ENCODE measurements at regions not wholly inside any gene's neighbourhood (a gene's known extent, or its start where the extent isn't known, plus 50 kb on each side); places are given as distances from the start of the nearest gene placed in this dataset.

- DNase-seq, result no peak
- 60% methylated on average over 2 of the region's 2 CpGs for WGBS (ENCODE audit: insufficient coverage, low coverage, low lambda C conversion rate, missing lambda C conversion rate)
- Histone ChIP-seq H3K36me3 (no peaks in the 10 kb centered on the region), H3K27me3 (no peaks in the 10 kb centered on the region), H3K4me3 (no peak overlapping the region), H3K9me3 (no peaks in the 10 kb centered on the region), H3K27ac (no peak overlapping the region), H3K4me1 (no peaks in the 10 kb centered on the region)
- no peak for TF ChIP-seq CTCF (IDR thresholded peaks at IDR 0.05)
- TF ChIP-seq POLR2A (IDR thresholded peaks at IDR 0.05), result no peak
- no peak for ATAC-seq
- intact Hi-C loops (cut with DNase I), result no loop called here
These were observed 102.3 kb upstream of the PFN2 start for GRCh38 chr3:150073031-150073430.

- DNase-seq, result no peak
- Histone ChIP-seq H3K4me3 (no peak overlapping the region), H3K27ac (no peak overlapping the region), H3K9me3 (no peaks in the 10 kb centered on the region), H3K36me3 (no peaks in the 10 kb centered on the region), H3K27me3 (no peaks in the 10 kb centered on the region), H3K4me1 (no peaks in the 10 kb centered on the region)
- no peak for TF ChIP-seq CTCF (IDR thresholded peaks at IDR 0.05)
- TF ChIP-seq POLR2A (IDR thresholded peaks at IDR 0.05), result no peak
- intact Hi-C loops (cut with DNase I), result no loop called here
- no peak for ATAC-seq
- 71% methylated on average over 6 of the region's 6 CpGs for WGBS (ENCODE audit: insufficient coverage, low coverage, low lambda C conversion rate, missing lambda C conversion rate)
These were observed 101.9 kb upstream of the PFN2 start for GRCh38 chr3:150072576-150072975.

GRCh38 chr3:150070271-150070670, 99.6 kb upstream of the PFN2 start:
- no peaks in the 10 kb centered on the region for H3K36me3 ChIP-seq
- WGBS (ENCODE audit: insufficient coverage, low coverage, low lambda C conversion rate, missing lambda C conversion rate), result no CpG with 5 or more reads among the region's 4 CpGs

GRCh38 chr3:150069633-150070032, 98.9 kb upstream of the PFN2 start:
- Histone ChIP-seq H3K27ac (no peak overlapping the region), H3K36me3 (no peaks in the 10 kb centered on the region), H3K4me1 (no peaks in the 10 kb centered on the region), H3K4me3 (no peak overlapping the region), H3K9me3 (no peaks in the 10 kb centered on the region), H3K27me3 (no peaks in the 10 kb centered on the region)
- ATAC-seq, result no peak
- TF ChIP-seq POLR2A (IDR thresholded peaks at IDR 0.05) (no peak), CTCF (IDR thresholded peaks at IDR 0.05) (no peak)
- 20% methylated on average over 1 of the region's 1 CpG for WGBS (ENCODE audit: insufficient coverage, low coverage, low lambda C conversion rate, missing lambda C conversion rate)
- intact Hi-C loops (cut with DNase I), result no loop called here
- no peak for DNase-seq

More at GRCh38 chr3:150070271-150070670, 99.6 kb upstream of the PFN2 start:
- intact Hi-C loops (cut with DNase I), result no loop called here
- H3K4me1 ChIP-seq, result no peaks in the 10 kb centered on the region
- H3K27me3 ChIP-seq, result no peaks in the 10 kb centered on the region
- H3K9me3 ChIP-seq, result no peaks in the 10 kb centered on the region
- no peak overlapping the region for H3K27ac ChIP-seq
- TF ChIP-seq POLR2A (IDR thresholded peaks at IDR 0.05) (no peak), CTCF (IDR thresholded peaks at IDR 0.05) (no peak)
- H3K4me3 ChIP-seq, result no peak overlapping the region
- no peak for ATAC-seq
- no peak for DNase-seq

- Histone ChIP-seq H3K4me1 (no peaks in the 10 kb centered on the region), H3K27ac (no peak overlapping the region), H3K9me3 (no peaks in the 10 kb centered on the region), H3K27me3 (no peaks in the 10 kb centered on the region), H3K4me3 (no peak overlapping the region), H3K36me3 (no peaks in the 10 kb centered on the region)
- WGBS (ENCODE audit: insufficient coverage, low coverage, low lambda C conversion rate, missing lambda C conversion rate), result 75% methylated on average over 1 of the region's 1 CpG
- ATAC-seq (no peak), DNase-seq (no peak)
- TF ChIP-seq CTCF (IDR thresholded peaks at IDR 0.05), result no peak
- TF ChIP-seq POLR2A (IDR thresholded peaks at IDR 0.05), result no peak
- intact Hi-C loops (cut with DNase I), result no loop called here
These were observed 98.4 kb upstream of the PFN2 start for GRCh38 chr3:150069154-150069527.
